Central memory CD8-positive, alpha-beta T cell (primary cell): ENCODE measurements at regions not wholly inside any gene's neighbourhood (a gene's known extent, or its start where the extent isn't known, plus 50 kb on each side); places are given as distances from the start of the nearest gene placed in this dataset.
A peak's percentile ranks its signal among the peaks of the same experiment; 100 is the strongest.
"Not testable (repeated sequence)": the region's sequence is repeated elsewhere in the genome, so short reads cannot be mapped to it uniquely, and the experiment has no call there.

Experiments used
- ATAC-seq: fragments of 150-1000 bp; cut with Tn5 transposase; replicated peaks from 2 replicates; pipeline ENCODE4 v1.10.0; 2022; ENCODE audit warnings: mild to moderate bottlenecking, moderate FRiP score, moderate number of reproducible peaks; ENCODE audit not compliant: poor library complexity, severe bottlenecking; ENCODE audit errors: extremely low read depth
- DNase-seq, 2 donors: peaks; one replicate each; pipeline ENCODE4 v3.0.0; 2021; ENCODE audit warnings: low spot score in 2 of 2
- H3K27ac Mint-ChIP-seq: one replicate; pipeline ENCODE4 v1.8.0; 2022; ENCODE audit warnings: low read depth, mild to moderate bottlenecking, moderate library complexity, mixed read lengths
- H3K27me3 Mint-ChIP-seq: one replicate; pipeline ENCODE4 v1.8.0; 2022; ENCODE audit warnings: mixed read lengths
- H3K36me3 Mint-ChIP-seq: one replicate; pipeline ENCODE4 v1.8.0; 2022; ENCODE audit warnings: mild to moderate bottlenecking, moderate library complexity, mixed read lengths; ENCODE audit not compliant: insufficient read depth
- H3K4me1 Mint-ChIP-seq: one replicate; pipeline ENCODE4 v1.8.0; 2022; ENCODE audit warnings: mixed read lengths
- H3K4me3 Mint-ChIP-seq: one replicate; pipeline ENCODE4 v1.8.0; 2022; ENCODE audit warnings: mild to moderate bottlenecking, moderate library complexity, mixed read lengths
- H3K9me3 Mint-ChIP-seq: one replicate; pipeline ENCODE4 v1.8.0; 2022; ENCODE audit warnings: mixed read lengths

- ATAC-seq, H3K4me3 Mint-ChIP-seq, DNase-seq, H3K36me3 Mint-ChIP-seq, H3K4me1 Mint-ChIP-seq, H3K9me3 Mint-ChIP-seq, H3K27ac Mint-ChIP-seq: not testable (repeated sequence)
- peaks cover 95% of the 10 kb centered on the region for H3K27me3 Mint-ChIP-seq
These were observed 98.5 kb downstream of the ZNF467 start for GRCh38 chr7:149674728-149675385.

DNA sequence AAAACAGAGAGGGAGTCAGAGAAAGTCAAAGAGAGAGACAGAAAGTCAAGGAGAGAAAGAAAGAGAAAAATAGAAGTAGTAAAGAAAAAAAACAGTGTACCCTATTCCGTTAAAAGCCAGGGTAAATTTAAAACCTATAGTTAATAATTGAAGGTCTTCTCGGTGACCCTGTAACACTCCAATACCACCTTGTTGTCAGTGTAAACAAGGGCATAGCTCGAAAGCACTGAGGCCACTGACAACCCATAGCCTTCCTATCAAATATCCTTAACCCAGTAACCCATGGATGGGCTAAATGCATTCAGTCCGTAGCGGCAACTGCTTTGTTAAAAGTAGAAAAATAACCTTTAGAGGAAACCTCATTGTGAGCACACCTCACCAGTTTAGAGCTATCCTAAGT lies 100.4 kb downstream of the ZNF467 start:
- Mint-ChIP-seq H3K4me3 (no peak overlapping the region), H3K4me1 (peaks cover 4% of the 10 kb centered on the region), H3K27me3 (peaks cover 89% of the 10 kb centered on the region), H3K27ac (no peak overlapping the region), H3K9me3 (no peaks in the 10 kb centered on the region), H3K36me3 (no peaks in the 10 kb centered on the region)
- ATAC-seq (no peak), DNase-seq (no peak)

DNA sequence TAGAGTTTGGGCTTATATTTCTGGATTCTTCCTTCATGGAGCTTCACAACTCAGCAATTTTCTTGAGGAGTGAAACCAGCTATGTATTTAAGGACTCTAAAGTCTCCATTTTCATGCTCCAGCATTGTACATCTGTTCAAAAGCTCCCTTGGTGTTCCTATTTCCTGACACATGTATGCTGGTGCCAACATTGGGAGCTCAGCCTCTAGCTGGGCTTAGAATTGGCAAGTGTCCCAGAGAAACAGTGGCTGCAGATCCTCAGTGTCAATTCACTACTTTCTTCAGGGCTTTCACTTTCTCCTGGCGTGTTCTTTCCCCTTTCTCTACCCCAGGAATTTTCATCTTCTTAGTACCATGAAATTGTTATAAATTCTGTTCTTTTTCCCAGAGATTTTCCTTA lies 103.1 kb downstream of the ZNF467 start:
- H3K27me3 Mint-ChIP-seq = peaks cover 73% of the 10 kb centered on the region

GRCh38 chr7:149669121-149669818 lies 104.1 kb downstream of the ZNF467 start:
- Mint-ChIP-seq H3K36me3 (no peaks in the 10 kb centered on the region), H3K27me3 (peaks cover 75% of the 10 kb centered on the region), H3K9me3 (no peaks in the 10 kb centered on the region), H3K4me3 (no peak overlapping the region), H3K4me1 (peaks cover 4% of the 10 kb centered on the region), H3K27ac (no peak overlapping the region)
- ATAC-seq (no peak), DNase-seq (no peak)

More for the DNA sequence above, 103.1 kb downstream of the ZNF467 start:
- H3K36me3 Mint-ChIP-seq = no peaks in the 10 kb centered on the region
- H3K4me3 Mint-ChIP-seq = no peak overlapping the region
- peaks cover 4% of the 10 kb centered on the region for H3K4me1 Mint-ChIP-seq
- no peak for ATAC-seq
- no peak overlapping the region for H3K27ac Mint-ChIP-seq
- no peaks in the 10 kb centered on the region for H3K9me3 Mint-ChIP-seq
- DNase-seq = no peak

- H3K36me3 Mint-ChIP-seq = peaks cover 2% of the 10 kb centered on the region
- H3K27ac Mint-ChIP-seq = no peak overlapping the region
- DNase-seq (no peak), ATAC-seq (no peak)
- peaks cover 4% of the 10 kb centered on the region for H3K4me1 Mint-ChIP-seq
- no peaks in the 10 kb centered on the region for H3K9me3 Mint-ChIP-seq
- no peak overlapping the region for H3K4me3 Mint-ChIP-seq
- peaks cover 75% of the 10 kb centered on the region for H3K27me3 Mint-ChIP-seq
These were observed 106.9 kb downstream of the ZNF467 start for GRCh38 chr7:149666360-149666945.

DNA sequence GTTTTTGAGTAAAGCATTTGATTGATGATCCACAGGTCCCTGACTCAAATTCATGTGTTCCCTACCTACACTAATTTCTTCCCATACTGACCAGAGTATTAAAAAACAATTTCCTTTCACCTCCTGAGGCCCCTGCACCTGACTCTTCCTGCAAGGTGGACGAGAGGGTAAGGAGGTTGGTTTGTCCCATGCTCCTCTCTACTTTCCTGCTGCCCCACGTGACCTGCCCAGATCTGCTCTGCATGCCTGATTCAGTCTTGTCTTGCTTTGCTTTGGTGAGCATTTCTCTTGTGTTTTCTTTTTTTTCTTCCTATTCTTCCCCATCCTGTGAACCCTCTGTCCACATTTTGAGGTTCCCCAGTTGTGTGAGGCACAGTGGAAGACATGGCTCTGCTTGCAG lies 107.8 kb downstream of the ZNF467 start:
- H3K36me3 Mint-ChIP-seq, H3K27ac Mint-ChIP-seq, ATAC-seq, H3K4me3 Mint-ChIP-seq, H3K9me3 Mint-ChIP-seq, DNase-seq, H3K4me1 Mint-ChIP-seq: not testable (repeated sequence)
- H3K27me3 Mint-ChIP-seq = peaks cover 76% of the 10 kb centered on the region

DNA sequence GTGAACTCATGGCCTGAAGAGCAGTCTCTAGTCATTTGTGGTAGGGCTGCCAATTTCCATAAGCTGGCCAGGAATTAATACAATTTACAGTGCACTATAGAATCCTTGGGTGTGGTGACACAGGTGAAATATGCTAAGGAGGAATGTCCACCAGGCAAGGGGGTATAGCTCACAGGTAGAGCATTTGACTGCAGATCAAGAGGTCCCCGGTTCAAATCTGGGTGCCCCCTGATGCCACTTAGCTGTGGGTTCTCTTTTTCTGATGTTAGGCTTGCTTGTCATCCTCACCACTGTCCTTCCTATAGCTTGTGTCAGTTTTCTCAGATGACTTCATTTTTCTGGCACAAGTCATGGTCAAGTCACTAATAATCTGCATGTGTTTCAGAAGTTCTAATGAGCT lies 108.7 kb downstream of the ZNF467 start:
- Mint-ChIP-seq H3K36me3 (peaks cover 2% of the 10 kb centered on the region), H3K27me3 (peaks cover 76% of the 10 kb centered on the region), H3K4me1 (no peaks in the 10 kb centered on the region), H3K9me3 (no peaks in the 10 kb centered on the region), H3K27ac (no peak overlapping the region), H3K4me3 (no peak overlapping the region)
- DNase-seq (no peak), ATAC-seq (no peak)

- ATAC-seq (no peak), DNase-seq (no peak)
- Mint-ChIP-seq H3K4me1 (no peaks in the 10 kb centered on the region), H3K27me3 (peaks cover 76% of the 10 kb centered on the region), H3K9me3 (no peaks in the 10 kb centered on the region), H3K27ac (no peak overlapping the region), H3K4me3 (no peak overlapping the region), H3K36me3 (peaks cover 2% of the 10 kb centered on the region)
These were observed 109.2 kb downstream of the ZNF467 start for GRCh38 chr7:149664176-149664575.

DNA sequence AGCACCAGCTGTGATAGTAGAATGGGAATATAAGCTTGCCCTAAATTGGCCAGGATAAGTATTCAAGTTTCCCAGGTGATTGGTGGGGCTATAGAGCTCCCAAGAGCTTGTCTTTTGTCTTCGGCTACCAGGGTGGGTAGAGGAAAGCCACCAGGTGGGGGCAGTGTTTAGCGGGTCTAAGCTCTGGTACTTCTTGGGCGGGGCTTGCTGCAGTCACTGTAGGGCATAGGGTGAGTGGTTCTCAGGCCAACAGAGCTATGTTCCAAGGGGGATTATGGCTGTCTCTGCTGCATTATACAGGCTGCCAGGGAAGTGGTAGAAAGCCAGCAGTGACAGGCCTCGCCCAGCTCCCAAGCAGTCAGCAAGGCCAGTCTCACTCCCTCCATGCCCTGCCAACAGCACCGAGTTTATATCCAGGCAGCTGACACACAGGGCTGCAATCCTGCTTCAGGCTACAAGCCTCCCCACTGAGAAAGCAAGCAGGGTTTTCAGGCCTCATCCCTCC lies 110.7 kb downstream of the ZNF467 start:
- Mint-ChIP-seq H3K36me3 (peaks cover 2% of the 10 kb centered on the region), H3K4me3 (no peak overlapping the region), H3K4me1 (no peaks in the 10 kb centered on the region), H3K27ac (no peak overlapping the region), H3K27me3 (peaks cover 87% of the 10 kb centered on the region), H3K9me3 (no peaks in the 10 kb centered on the region)
- DNase-seq (peak; percentile 33 to 38), ATAC-seq (peak; percentile 70)

DNA sequence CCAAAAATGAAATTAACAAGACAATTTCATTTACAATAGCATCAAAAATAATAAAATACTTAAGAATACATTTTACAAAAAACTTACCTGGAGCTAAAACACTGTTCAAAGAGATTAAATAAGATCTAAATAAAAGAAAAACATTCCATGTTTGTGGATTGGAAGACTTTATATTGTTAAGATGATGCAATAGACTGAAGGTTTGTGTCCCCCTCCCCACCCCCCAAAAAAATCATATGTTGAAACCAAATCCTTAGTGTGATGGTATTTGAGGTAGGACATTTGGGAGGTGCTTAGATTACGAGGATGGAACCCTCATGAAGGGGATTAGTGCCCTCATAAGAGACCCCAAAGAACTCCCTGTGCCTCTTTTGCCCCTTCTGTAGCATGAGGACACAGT lies 117.6 kb downstream of the ZNF467 start:
- H3K36me3 Mint-ChIP-seq = no peaks in the 10 kb centered on the region
- H3K27ac Mint-ChIP-seq = no peak overlapping the region
- no peaks in the 10 kb centered on the region for H3K4me1 Mint-ChIP-seq
- no peak for ATAC-seq
- peaks cover 19% of the 10 kb centered on the region for H3K9me3 Mint-ChIP-seq
- no peak overlapping the region for H3K4me3 Mint-ChIP-seq
- DNase-seq = no peak
- peaks cover 73% of the 10 kb centered on the region for H3K27me3 Mint-ChIP-seq

GRCh38 chr7:149654588-149654987 lies 118.8 kb downstream of the ZNF467 start:
- DNase-seq (no peak), ATAC-seq (no peak)
- H3K27ac Mint-ChIP-seq = no peak overlapping the region
- H3K4me3 Mint-ChIP-seq = no peak overlapping the region
- no peaks in the 10 kb centered on the region for H3K36me3 Mint-ChIP-seq
- H3K27me3 Mint-ChIP-seq = peaks cover 73% of the 10 kb centered on the region
- H3K9me3 Mint-ChIP-seq = peaks cover 19% of the 10 kb centered on the region
- H3K4me1 Mint-ChIP-seq = no peaks in the 10 kb centered on the region

DNA sequence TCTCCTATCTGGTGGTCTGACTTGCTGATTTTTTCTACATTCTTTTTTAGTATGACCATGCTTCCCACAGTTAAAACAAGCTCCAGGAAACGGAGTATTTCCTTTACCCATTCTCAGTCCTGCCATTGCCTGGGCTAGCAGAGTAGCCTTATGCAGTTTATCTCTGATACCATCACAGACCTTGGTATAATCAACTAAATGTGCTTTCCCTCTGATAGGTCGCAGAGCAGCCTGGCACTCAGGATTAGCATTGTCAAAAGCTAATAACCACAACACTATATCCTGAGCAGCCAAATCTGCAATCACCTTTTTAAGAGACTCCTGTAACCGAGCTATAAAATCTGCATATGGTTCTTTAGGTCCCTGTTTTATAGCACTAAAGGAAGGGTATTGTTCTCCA lies 123.2 kb downstream of the ZNF467 start:
- DNase-seq, ATAC-seq, H3K4me3 Mint-ChIP-seq, H3K36me3 Mint-ChIP-seq, H3K4me1 Mint-ChIP-seq, H3K27ac Mint-ChIP-seq: not testable (repeated sequence)
- peaks cover 19% of the 10 kb centered on the region for H3K9me3 Mint-ChIP-seq
- H3K27me3 Mint-ChIP-seq = peaks cover 91% of the 10 kb centered on the region

DNA sequence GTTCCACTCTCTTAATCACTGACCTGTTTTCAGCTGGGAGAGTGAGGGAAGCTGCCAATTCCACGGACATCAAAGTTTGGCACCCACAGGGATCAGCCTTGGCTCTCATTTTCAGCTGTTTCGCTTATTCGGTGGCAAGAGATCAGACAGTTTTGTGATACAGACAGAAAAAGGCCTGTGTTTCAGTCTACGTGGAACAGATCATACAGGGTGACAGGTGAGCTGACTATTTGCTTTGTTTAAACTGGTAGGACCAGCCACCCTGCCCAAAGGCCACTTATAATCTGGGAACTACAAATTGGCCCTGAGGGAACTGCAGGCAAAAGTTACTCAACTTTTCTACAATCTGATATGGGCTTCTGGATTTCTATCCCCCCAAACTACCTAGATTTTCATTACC lies 128.6 kb downstream of the ZNF467 start:
- Mint-ChIP-seq H3K4me3 (no peak overlapping the region), H3K4me1 (no peaks in the 10 kb centered on the region), H3K36me3 (no peaks in the 10 kb centered on the region), H3K9me3 (no peaks in the 10 kb centered on the region), H3K27ac (no peak overlapping the region), H3K27me3 (peaks cover 39% of the 10 kb centered on the region)
- ATAC-seq (no peak), DNase-seq (no peak)
